ENCODE measurements at regions not wholly inside any gene's neighbourhood (a gene's known extent, or its start where the extent isn't known, plus 50 kb on each side); places are given as distances from the start of the nearest gene placed in this dataset.

GRCh38 chr20:40774252-40774651 lies 85.2 kb upstream of the MAFB start:
- TF ChIP-seq CTCF (IDR thresholded peaks at IDR 0.05) (no peak), POLR2A (IDR thresholded peaks at IDR 0.05) (no peak)

All from breast epithelium (tissue), 3 donors.